Keratinocyte (primary cell): ENCODE measurements at regions not wholly inside any gene's neighbourhood (a gene's known extent, or its start where the extent isn't known, plus 50 kb on each side); places are given as distances from the start of the nearest gene placed in this dataset.

Experiments
- DNase-seq: peaks from one replicate; pipeline ENCODE4 v3.0.0-alpha.2; 2011; ENCODE audit warnings: low read depth, missing footprints, low spot score
- FAIRE-seq: peaks from 2 replicates; lab custom pipeline; 2011; peaks lifted over from hg19 to GRCh38; lab: Jason Lieb, UNC
- H2AFZ ChIP-seq: 2 replicates; pipeline ENCODE4 v1.6.0; 2012; ENCODE audit warnings: low read length, control low read depth, inconsistent platforms; ENCODE audit not compliant: control insufficient read depth
- H3K27ac ChIP-seq: 2 replicates; pipeline ENCODE4 v1.5.1; 2011; ENCODE audit warnings: low read length; ENCODE audit not compliant: control insufficient read depth, insufficient read depth
- H3K27me3 ChIP-seq: 3 replicates; pipeline ENCODE4 v1.6.0; 2011; ENCODE audit warnings: low read length; ENCODE audit not compliant: control insufficient read depth, insufficient read depth; ENCODE audit errors: extremely low read depth
- H3K36me3 ChIP-seq, 2 experiments: 2 replicates in 1 of 2; 3 replicates in 1 of 2; pipeline ENCODE4 v1.5.1; 2011; ENCODE audit warnings: low read length in 2 of 2, mild to moderate bottlenecking in 1 of 2; ENCODE audit not compliant: control insufficient read depth in 2 of 2, insufficient read depth in 2 of 2; ENCODE audit errors: extremely low read depth in 1 of 2
- H3K4me1 ChIP-seq: 3 replicates; pipeline ENCODE4 v1.5.1; 2011; ENCODE audit warnings: low read length; ENCODE audit not compliant: control insufficient read depth, insufficient read depth; ENCODE audit errors: extremely low read depth
- H3K4me2 ChIP-seq: 3 replicates; pipeline ENCODE4 v1.6.0; 2011; ENCODE audit warnings: low read depth, low read length; ENCODE audit not compliant: control insufficient read depth, insufficient read depth; ENCODE audit errors: extremely low read depth
- H3K4me3 ChIP-seq, 3 experiments: fragments of 200-600 bp in 1 of 3; sonication (generic) in 1 of 3; 2 replicates in 2 of 3; 3 replicates in 1 of 3; pipeline ENCODE4 v1.5.1; 2011 to 2016; ENCODE audit warnings: low read length in 3 of 3, mild to moderate bottlenecking in 3 of 3, control low read depth in 2 of 3, inconsistent platforms in 1 of 3, low read depth in 1 of 3, mixed read lengths in 1 of 3, mixed run types in 1 of 3, moderate library complexity in 1 of 3; ENCODE audit not compliant: control insufficient read depth in 2 of 3, insufficient read depth in 2 of 3; ENCODE audit errors: extremely low read depth in 1 of 3
- H3K79me2 ChIP-seq: 2 replicates; pipeline ENCODE4 v1.6.0; 2012; ENCODE audit warnings: low read length; ENCODE audit not compliant: control insufficient read depth, insufficient read depth
- H3K9ac ChIP-seq: 3 replicates; pipeline ENCODE4 v1.6.0; 2011; ENCODE audit warnings: low read length; ENCODE audit not compliant: control insufficient read depth, insufficient read depth; ENCODE audit errors: extremely low read depth
- H3K9me1 ChIP-seq: 3 replicates; pipeline ENCODE4 v1.6.0; 2011; ENCODE audit warnings: low read length; ENCODE audit not compliant: control insufficient read depth, insufficient read depth; ENCODE audit errors: extremely low read depth
- H3K9me3 ChIP-seq: 2 replicates; pipeline ENCODE4 v1.5.1; 2012; ENCODE audit warnings: low read depth, low read length; ENCODE audit not compliant: control insufficient read depth
- H4K20me1 ChIP-seq: 3 replicates; pipeline ENCODE4 v1.6.0; 2011; ENCODE audit warnings: low read length; ENCODE audit not compliant: control insufficient read depth, insufficient read depth; ENCODE audit errors: extremely low read depth
- EZH2 ChIP-seq: IDR thresholded peaks from one replicate; pipeline ENCODE4 v1.6.1; 2012; ENCODE audit warnings: inconsistent platforms, mild to moderate bottlenecking, low read length, moderate library complexity
- dilution Hi-C: fragments of 300-500 bp; cut with MboI; formaldehyde crosslinking; loops from one replicate; pipeline ENCODE4 v1.7.0; 2020; ENCODE audit warnings: low sequenced_read_pairs; ENCODE audit not compliant: extremely low pct_ligation_motif_present
- TF ChIP-seq, protein P1 (sequence below), 3 experiments: IDR thresholded peaks in 1 of 3; conservative IDR thresholded peaks in 1 of 3; optimal IDR thresholded peaks in 1 of 3; 2 replicates in 2 of 3; 3 replicates in 1 of 3; pipeline versions ENCODE3 to v1.5.1; 2011; ENCODE audit warnings: low read length in 3 of 3, mild to moderate bottlenecking in 3 of 3, moderate library complexity in 2 of 3, control low read depth in 1 of 3, inconsistent platforms in 1 of 3; ENCODE audit not compliant: insufficient read depth in 2 of 3; ENCODE audit errors: extremely low read depth in 1 of 3

GRCh38 chr13:87872813-87873212 lies 201.6 kb downstream of the SLITRK5 start:
- FAIRE-seq (no peak), DNase-seq (no peak)
- Histone ChIP-seq H3K79me2 (no peaks in the 10 kb centered on the region), H3K9me3 (no peaks in the 10 kb centered on the region), H2AFZ (no peak overlapping the region), H3K4me2 (no peak overlapping the region), H4K20me1 (no peaks in the 10 kb centered on the region), H3K27ac (no peak overlapping the region), H3K4me1 (no peaks in the 10 kb centered on the region), H3K27me3 (no peaks in the 10 kb centered on the region), H3K9me1 (no peaks in the 10 kb centered on the region), H3K4me3 (no peak overlapping the region), H3K9ac (no peak overlapping the region), H3K36me3 (no peaks in the 10 kb centered on the region)
- dilution Hi-C loops: no loop called here
- TF ChIP-seq EZH2: no peak
- TF ChIP-seq, protein P1, sequence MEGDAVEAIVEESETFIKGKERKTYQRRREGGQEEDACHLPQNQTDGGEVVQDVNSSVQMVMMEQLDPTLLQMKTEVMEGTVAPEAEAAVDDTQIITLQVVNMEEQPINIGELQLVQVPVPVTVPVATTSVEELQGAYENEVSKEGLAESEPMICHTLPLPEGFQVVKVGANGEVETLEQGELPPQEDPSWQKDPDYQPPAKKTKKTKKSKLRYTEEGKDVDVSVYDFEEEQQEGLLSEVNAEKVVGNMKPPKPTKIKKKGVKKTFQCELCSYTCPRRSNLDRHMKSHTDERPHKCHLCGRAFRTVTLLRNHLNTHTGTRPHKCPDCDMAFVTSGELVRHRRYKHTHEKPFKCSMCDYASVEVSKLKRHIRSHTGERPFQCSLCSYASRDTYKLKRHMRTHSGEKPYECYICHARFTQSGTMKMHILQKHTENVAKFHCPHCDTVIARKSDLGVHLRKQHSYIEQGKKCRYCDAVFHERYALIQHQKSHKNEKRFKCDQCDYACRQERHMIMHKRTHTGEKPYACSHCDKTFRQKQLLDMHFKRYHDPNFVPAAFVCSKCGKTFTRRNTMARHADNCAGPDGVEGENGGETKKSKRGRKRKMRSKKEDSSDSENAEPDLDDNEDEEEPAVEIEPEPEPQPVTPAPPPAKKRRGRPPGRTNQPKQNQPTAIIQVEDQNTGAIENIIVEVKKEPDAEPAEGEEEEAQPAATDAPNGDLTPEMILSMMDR (optimal IDR thresholded peaks at IDR 0.05 in 1 of 3, IDR thresholded peaks at IDR 0.05 in 1 of 3, conservative IDR thresholded peaks at IDR 0.05 in 1 of 3; ENCODE audit: extremely low read depth in 1 of 3, insufficient read depth in 2 of 3, low read length in 3 of 3): no peak

GRCh38 chr13:87877477-87877876 lies 206.3 kb downstream of the SLITRK5 start:
- Histone ChIP-seq H2AFZ (no peak overlapping the region), H3K4me1 (no peaks in the 10 kb centered on the region), H3K9me1 (no peaks in the 10 kb centered on the region), H3K9me3 (no peaks in the 10 kb centered on the region), H3K27ac (no peak overlapping the region), H3K9ac (no peak overlapping the region), H3K4me2 (no peak overlapping the region), H3K4me3 (no peak overlapping the region), H3K36me3 (no peaks in the 10 kb centered on the region), H4K20me1 (no peaks in the 10 kb centered on the region), H3K27me3 (no peaks in the 10 kb centered on the region), H3K79me2 (no peaks in the 10 kb centered on the region)
- no peak for TF ChIP-seq EZH2
- TF ChIP-seq, protein P1 (optimal IDR thresholded peaks at IDR 0.05 in 1 of 3, IDR thresholded peaks at IDR 0.05 in 1 of 3, conservative IDR thresholded peaks at IDR 0.05 in 1 of 3; ENCODE audit: extremely low read depth in 1 of 3, insufficient read depth in 2 of 3, low read length in 3 of 3): no peak
- no peak for DNase-seq
- dilution Hi-C loops: no loop called here
- FAIRE-seq: no peak
